ENCODE measurements at regions not wholly inside any gene's neighbourhood (a gene's known extent, or its start where the extent isn't known, plus 50 kb on each side); places are given as distances from the start of the nearest gene placed in this dataset.

DNA sequence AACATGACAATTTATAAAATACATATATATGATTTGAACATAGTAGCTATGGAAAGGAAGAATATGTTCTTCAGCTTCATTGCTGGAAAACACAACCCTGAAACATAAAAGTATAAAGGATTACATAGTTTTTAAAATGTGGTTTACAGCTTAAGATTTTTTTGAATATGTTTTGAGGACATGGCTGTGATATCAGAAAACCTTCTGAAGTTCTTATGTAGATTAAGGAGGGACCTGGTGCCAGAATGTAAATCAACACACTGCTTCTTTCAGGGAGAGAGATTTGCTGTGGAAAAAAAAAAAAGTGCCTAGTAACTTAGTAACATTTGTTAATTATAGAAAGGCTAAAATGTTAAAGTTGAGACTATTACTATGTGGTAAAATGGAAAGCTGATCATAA is 1261.8 kb downstream of the ADGRL3 start:
- peaks cover 9% of the 10 kb centered on the region for H3K4me1 Mint-ChIP-seq (ENCODE audit: low read depth)
- H3K27me3 Mint-ChIP-seq: peaks cover 1% of the 10 kb centered on the region
- no peak overlapping the region for H3K4me3 Mint-ChIP-seq (ENCODE audit: low read depth)
- no peak overlapping the region for H3K27ac Mint-ChIP-seq
- H3K36me3 Mint-ChIP-seq (ENCODE audit: insufficient read depth): no peaks in the 10 kb centered on the region
- no peak for DNase-seq (ENCODE audit: low spot score, unreplicated experiment)
- TF ChIP-seq, protein P1, sequence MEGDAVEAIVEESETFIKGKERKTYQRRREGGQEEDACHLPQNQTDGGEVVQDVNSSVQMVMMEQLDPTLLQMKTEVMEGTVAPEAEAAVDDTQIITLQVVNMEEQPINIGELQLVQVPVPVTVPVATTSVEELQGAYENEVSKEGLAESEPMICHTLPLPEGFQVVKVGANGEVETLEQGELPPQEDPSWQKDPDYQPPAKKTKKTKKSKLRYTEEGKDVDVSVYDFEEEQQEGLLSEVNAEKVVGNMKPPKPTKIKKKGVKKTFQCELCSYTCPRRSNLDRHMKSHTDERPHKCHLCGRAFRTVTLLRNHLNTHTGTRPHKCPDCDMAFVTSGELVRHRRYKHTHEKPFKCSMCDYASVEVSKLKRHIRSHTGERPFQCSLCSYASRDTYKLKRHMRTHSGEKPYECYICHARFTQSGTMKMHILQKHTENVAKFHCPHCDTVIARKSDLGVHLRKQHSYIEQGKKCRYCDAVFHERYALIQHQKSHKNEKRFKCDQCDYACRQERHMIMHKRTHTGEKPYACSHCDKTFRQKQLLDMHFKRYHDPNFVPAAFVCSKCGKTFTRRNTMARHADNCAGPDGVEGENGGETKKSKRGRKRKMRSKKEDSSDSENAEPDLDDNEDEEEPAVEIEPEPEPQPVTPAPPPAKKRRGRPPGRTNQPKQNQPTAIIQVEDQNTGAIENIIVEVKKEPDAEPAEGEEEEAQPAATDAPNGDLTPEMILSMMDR (IDR thresholded peaks at IDR 0.05; ENCODE audit: unreplicated experiment): no peak
- no peaks in the 10 kb centered on the region for H3K9me3 Mint-ChIP-seq (ENCODE audit: low read depth)

DNA sequence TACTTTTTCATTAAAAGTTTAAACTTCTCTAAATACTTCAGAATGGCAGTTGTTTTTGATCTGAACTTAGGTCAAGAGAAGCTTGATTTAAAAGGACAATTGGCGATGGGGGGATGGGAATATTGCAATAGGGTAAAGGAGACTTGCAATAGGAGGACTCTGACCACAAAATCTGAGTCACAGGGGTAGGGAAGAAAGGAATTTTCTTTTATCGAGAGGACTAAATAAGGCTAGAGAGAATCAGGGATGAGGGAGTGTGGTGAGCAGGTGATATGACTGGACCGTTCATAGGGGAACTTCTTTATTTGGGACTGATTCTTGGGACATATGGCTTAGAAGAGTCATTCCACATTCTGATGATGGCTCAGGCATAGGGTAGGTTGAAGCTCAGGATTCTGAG is 1260.2 kb downstream of the ADGRL3 start:
- H3K27me3 Mint-ChIP-seq: peaks cover 3% of the 10 kb centered on the region
- TF ChIP-seq, protein P1 (IDR thresholded peaks at IDR 0.05; ENCODE audit: unreplicated experiment): no peak
- H3K4me1 Mint-ChIP-seq (ENCODE audit: low read depth): peaks cover 11% of the 10 kb centered on the region
- no peak overlapping the region for H3K27ac Mint-ChIP-seq
- no peaks in the 10 kb centered on the region for H3K36me3 Mint-ChIP-seq (ENCODE audit: insufficient read depth)
- H3K4me3 Mint-ChIP-seq (ENCODE audit: low read depth): no peak overlapping the region
- no peak for DNase-seq (ENCODE audit: low spot score, unreplicated experiment)
- no peaks in the 10 kb centered on the region for H3K9me3 Mint-ChIP-seq (ENCODE audit: low read depth)

DNA sequence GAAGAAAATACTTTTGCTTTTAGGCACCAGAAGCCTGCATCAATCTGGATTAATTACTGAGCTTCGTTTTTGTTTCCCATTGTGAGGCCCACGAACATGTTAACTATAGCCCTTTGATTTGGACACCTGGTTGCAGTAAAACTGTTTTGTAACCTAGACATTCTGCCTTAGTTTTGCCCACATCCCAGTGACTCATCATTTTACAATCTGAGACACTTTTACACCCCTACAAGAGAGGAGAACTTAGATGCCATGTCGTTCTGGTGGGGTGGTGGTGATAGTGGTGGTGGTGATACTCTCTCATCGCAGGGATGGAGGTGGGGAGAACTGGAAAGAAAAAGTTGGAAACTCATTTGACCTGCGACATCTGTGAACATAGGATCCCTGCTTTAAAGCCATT is 1257.2 kb downstream of the ADGRL3 start:
- TF ChIP-seq, protein P1 (IDR thresholded peaks at IDR 0.05; ENCODE audit: unreplicated experiment): no peak
- Mint-ChIP-seq H3K27ac (no peak overlapping the region), H3K27me3 (peaks cover 3% of the 10 kb centered on the region), H3K4me3 (ENCODE audit: low read depth) (no peak overlapping the region), H3K9me3 (ENCODE audit: low read depth) (no peaks in the 10 kb centered on the region), H3K4me1 (ENCODE audit: low read depth) (peaks cover 4% of the 10 kb centered on the region), H3K36me3 (ENCODE audit: insufficient read depth) (no peaks in the 10 kb centered on the region)
- no peak for DNase-seq (ENCODE audit: low spot score, unreplicated experiment)

DNA sequence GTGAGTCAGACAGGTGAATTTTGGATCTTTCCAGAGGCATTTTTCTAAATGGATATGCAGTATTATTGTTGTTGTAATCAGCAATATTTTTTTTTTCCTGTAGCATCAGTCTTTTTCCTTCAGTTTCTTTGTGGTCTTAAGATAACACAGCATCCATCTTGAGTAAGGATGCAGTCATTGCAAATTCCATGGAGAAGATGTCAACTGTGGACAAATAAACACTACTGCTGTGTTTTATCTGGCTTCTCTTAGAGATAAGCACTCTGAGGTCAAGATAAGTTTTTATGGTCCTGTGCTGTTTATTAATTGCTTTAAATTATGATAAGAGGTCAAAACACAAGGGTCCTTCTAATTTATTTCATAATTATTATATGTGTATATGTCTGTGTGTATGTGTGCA is 1255.7 kb downstream of the ADGRL3 start:
- Mint-ChIP-seq H3K36me3 (ENCODE audit: insufficient read depth) (no peaks in the 10 kb centered on the region), H3K4me3 (ENCODE audit: low read depth) (no peak overlapping the region), H3K27ac (no peak overlapping the region), H3K4me1 (ENCODE audit: low read depth) (peaks cover 2% of the 10 kb centered on the region), H3K27me3 (peaks cover 3% of the 10 kb centered on the region), H3K9me3 (ENCODE audit: low read depth) (no peaks in the 10 kb centered on the region)
- TF ChIP-seq, protein P1 (IDR thresholded peaks at IDR 0.05; ENCODE audit: unreplicated experiment): no peak
- no peak for DNase-seq (ENCODE audit: low spot score, unreplicated experiment)

DNA sequence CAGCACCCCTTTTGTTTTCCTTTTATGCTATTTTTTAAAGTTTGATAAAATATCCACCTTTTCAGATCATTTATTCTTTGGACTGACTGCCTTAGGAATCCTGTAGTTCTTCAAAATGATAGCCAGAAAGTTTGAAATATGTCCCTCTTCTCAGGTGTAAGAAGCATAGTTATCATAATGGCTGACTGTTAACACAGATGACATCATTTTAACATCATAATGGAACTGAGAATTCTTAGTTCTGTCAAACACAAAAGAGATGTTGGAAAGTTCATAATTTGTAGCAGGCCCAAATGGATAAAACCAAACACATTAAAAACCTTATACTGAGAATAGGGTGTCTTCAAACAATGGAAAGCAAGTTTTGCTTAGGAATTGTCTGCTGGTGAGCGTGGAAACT is 1254.4 kb downstream of the ADGRL3 start:
- no peak overlapping the region for H3K27ac Mint-ChIP-seq
- H3K27me3 Mint-ChIP-seq: peaks cover 3% of the 10 kb centered on the region
- no peak for DNase-seq (ENCODE audit: low spot score, unreplicated experiment)
- no peaks in the 10 kb centered on the region for H3K9me3 Mint-ChIP-seq (ENCODE audit: low read depth)
- H3K36me3 Mint-ChIP-seq (ENCODE audit: insufficient read depth): no peaks in the 10 kb centered on the region
- TF ChIP-seq, protein P1 (IDR thresholded peaks at IDR 0.05; ENCODE audit: unreplicated experiment): no peak
- peaks cover 2% of the 10 kb centered on the region for H3K4me1 Mint-ChIP-seq (ENCODE audit: low read depth)
- no peak overlapping the region for H3K4me3 Mint-ChIP-seq (ENCODE audit: low read depth)
